ENCODE measurements at regions not wholly inside any gene's neighbourhood (a gene's known extent, or its start where the extent isn't known, plus 50 kb on each side); places are given as distances from the start of the nearest gene placed in this dataset.

DNA sequence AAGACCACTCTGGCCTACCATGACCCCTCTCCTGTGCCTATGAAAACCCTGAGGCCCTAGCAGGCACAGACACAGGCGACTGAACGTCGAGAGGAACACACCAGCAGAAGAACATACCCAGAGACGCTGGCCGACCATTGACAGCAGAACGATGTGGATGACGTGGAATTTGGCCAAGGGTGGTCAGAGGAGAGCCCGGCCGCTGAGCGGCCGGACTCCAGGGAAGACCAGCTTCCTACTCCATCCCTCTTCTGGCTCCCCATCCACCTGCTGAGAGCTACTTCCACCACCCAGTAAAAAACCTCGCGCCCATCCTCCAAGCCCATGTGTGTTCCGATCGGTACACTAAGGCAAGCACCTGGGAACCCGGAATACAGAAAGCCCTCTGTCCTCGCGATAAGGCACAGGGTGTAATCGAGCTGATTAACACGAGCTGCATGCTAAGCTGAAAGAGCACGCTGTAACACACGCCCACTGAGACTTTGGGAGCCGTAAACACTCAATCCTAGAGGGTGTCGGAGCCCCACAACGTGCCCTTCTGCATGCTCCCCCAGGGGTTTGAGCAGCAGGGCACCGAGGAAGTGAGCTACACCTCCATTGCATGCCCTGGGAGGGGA lies 150.3 kb downstream of the CENPF start:
- H3K79me2 ChIP-seq (ENCODE audit: insufficient read depth, low read length): no peaks in the 10 kb centered on the region
- H3K9me2 ChIP-seq (replicated peaks; ENCODE audit: low read depth, low read length): 0 out of 2 replicates have a peak, but pooled peaks cover 3% of the 10 kb centered on the region
- H3F3A ChIP-seq (ENCODE audit: low read depth): no peaks in the 10 kb centered on the region
- no peaks in the 10 kb centered on the region for H3K4me1 ChIP-seq (ENCODE audit: insufficient read depth, low read length, poor library complexity, severe bottlenecking)
- H3K36me3 ChIP-seq (ENCODE audit: insufficient read depth, low read length): no peaks in the 10 kb centered on the region
- no peaks in the 10 kb centered on the region for H3K27me3 ChIP-seq (ENCODE audit: insufficient read depth, low read length, poor library complexity, severe bottlenecking)
- H3K9me3 ChIP-seq (ENCODE audit: insufficient read depth, low read depth, low read length): peaks cover 4% of the 10 kb centered on the region; the same call in 1 of the 2 replicates
- TF ChIP-seq EZH2phosphoT487 (IDR thresholded peaks at IDR 0.05; ENCODE audit: borderline replicate concordance): no peak
- TF ChIP-seq, protein P1, sequence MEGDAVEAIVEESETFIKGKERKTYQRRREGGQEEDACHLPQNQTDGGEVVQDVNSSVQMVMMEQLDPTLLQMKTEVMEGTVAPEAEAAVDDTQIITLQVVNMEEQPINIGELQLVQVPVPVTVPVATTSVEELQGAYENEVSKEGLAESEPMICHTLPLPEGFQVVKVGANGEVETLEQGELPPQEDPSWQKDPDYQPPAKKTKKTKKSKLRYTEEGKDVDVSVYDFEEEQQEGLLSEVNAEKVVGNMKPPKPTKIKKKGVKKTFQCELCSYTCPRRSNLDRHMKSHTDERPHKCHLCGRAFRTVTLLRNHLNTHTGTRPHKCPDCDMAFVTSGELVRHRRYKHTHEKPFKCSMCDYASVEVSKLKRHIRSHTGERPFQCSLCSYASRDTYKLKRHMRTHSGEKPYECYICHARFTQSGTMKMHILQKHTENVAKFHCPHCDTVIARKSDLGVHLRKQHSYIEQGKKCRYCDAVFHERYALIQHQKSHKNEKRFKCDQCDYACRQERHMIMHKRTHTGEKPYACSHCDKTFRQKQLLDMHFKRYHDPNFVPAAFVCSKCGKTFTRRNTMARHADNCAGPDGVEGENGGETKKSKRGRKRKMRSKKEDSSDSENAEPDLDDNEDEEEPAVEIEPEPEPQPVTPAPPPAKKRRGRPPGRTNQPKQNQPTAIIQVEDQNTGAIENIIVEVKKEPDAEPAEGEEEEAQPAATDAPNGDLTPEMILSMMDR (conservative IDR thresholded peaks at IDR 0.05; ENCODE audit: low read length): no peak
- no peak overlapping the region for H3K9ac ChIP-seq (ENCODE audit: low read depth, low read length, poor library complexity, severe bottlenecking)
- no peak overlapping the region for H3K4me2 ChIP-seq (ENCODE audit: low read depth, low read length, poor library complexity, severe bottlenecking)
- H2AFZ ChIP-seq (ENCODE audit: low read length): no peak overlapping the region
- H3K4me3 ChIP-seq (ENCODE audit: low read length, poor library complexity, severe bottlenecking): no peak overlapping the region
- no peaks in the 10 kb centered on the region for H4K20me1 ChIP-seq (ENCODE audit: insufficient read depth, low read length, poor library complexity, severe bottlenecking)

DNA sequence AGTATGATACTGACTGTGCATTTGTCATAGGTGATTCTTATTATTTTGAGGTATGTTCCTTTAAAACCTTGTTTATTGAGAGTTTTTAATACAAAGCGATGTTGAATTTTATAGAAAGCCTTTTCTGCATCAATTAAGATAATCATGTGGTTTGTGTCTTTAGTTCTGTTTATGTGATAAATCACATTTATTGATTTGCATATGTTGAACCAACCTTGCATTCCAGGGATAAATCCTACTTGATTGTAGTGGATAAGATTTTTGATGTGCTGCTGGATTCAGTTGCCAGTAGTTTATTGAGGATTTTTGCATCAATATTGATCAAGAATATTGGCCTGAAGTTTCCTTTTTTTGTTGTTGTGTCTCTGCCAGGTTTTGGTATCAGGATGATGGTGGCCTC lies 158.0 kb downstream of the CENPF start:
- Histone ChIP-seq H3F3A (ENCODE audit: low read depth) (no peaks in the 10 kb centered on the region), H3K9me2 (replicated peaks; ENCODE audit: low read depth, low read length) (0 out of 2 replicates have a peak, but pooled peaks cover under 1% of the 10 kb centered on the region), H3K9me3 (ENCODE audit: insufficient read depth, low read depth, low read length) (peaks cover 7% of the 10 kb centered on the region; the same call in 1 of the 2 replicates), H3K4me3 (ENCODE audit: low read length, poor library complexity, severe bottlenecking) (no peak overlapping the region), H3K4me2 (ENCODE audit: low read depth, low read length, poor library complexity, severe bottlenecking) (no peak overlapping the region), H3K79me2 (ENCODE audit: insufficient read depth, low read length) (no peaks in the 10 kb centered on the region), H4K20me1 (ENCODE audit: insufficient read depth, low read length, poor library complexity, severe bottlenecking) (no peaks in the 10 kb centered on the region), H3K9ac (ENCODE audit: low read depth, low read length, poor library complexity, severe bottlenecking) (no peak overlapping the region), H3K4me1 (ENCODE audit: insufficient read depth, low read length, poor library complexity, severe bottlenecking) (no peaks in the 10 kb centered on the region), H2AFZ (ENCODE audit: low read length) (no peak overlapping the region), H3K36me3 (ENCODE audit: insufficient read depth, low read length) (no peaks in the 10 kb centered on the region), H3K27me3 (ENCODE audit: insufficient read depth, low read length, poor library complexity, severe bottlenecking) (no peaks in the 10 kb centered on the region)
- TF ChIP-seq, protein P1 (conservative IDR thresholded peaks at IDR 0.05; ENCODE audit: low read length): no peak

DNA sequence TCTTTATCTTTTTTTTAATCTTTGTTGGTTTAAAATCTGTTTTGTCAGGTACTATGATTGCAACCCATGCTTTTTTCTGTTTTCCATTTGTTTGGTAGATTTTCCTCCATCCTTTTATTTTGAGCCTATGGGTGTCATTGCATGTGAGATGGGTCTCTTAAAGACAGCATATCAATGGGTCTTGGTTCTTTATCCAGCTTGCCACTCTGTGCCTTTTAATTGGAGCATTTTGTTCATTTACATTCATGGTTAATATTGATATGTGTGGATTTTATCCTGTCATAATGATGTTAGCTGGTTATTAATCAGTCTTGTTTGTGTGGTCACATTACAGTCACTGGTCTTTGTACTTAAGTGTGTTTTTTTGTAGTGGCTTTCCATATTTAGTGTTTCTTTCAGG lies 159.9 kb downstream of the CENPF start:
- TF ChIP-seq EZH2phosphoT487 (IDR thresholded peaks at IDR 0.05; ENCODE audit: borderline replicate concordance): no peak
- TF ChIP-seq, protein P1 (conservative IDR thresholded peaks at IDR 0.05; ENCODE audit: low read length): no peak
- no peaks in the 10 kb centered on the region for H3K79me2 ChIP-seq (ENCODE audit: insufficient read depth, low read length)
- no peaks in the 10 kb centered on the region for H3F3A ChIP-seq (ENCODE audit: low read depth)
- no peak overlapping the region for H3K4me2 ChIP-seq (ENCODE audit: low read depth, low read length, poor library complexity, severe bottlenecking)
- no peaks in the 10 kb centered on the region for H4K20me1 ChIP-seq (ENCODE audit: insufficient read depth, low read length, poor library complexity, severe bottlenecking)
- H3K9me2 ChIP-seq (replicated peaks; ENCODE audit: low read depth, low read length): no peaks in the 10 kb centered on the region
- H2AFZ ChIP-seq (ENCODE audit: low read length): no peak overlapping the region
- H3K4me3 ChIP-seq (ENCODE audit: low read length, poor library complexity, severe bottlenecking): no peak overlapping the region
- no peak overlapping the region for H3K9ac ChIP-seq (ENCODE audit: low read depth, low read length, poor library complexity, severe bottlenecking)
- H3K4me1 ChIP-seq (ENCODE audit: insufficient read depth, low read length, poor library complexity, severe bottlenecking): no peaks in the 10 kb centered on the region
- no peaks in the 10 kb centered on the region for H3K36me3 ChIP-seq (ENCODE audit: insufficient read depth, low read length)
- H3K9me3 ChIP-seq (ENCODE audit: insufficient read depth, low read depth, low read length): peaks cover 6% of the 10 kb centered on the region; the same call in 1 of the 2 replicates
- H3K27me3 ChIP-seq (ENCODE audit: insufficient read depth, low read length, poor library complexity, severe bottlenecking): no peaks in the 10 kb centered on the region
